ENCODE measurements at regions not wholly inside any gene's neighbourhood (a gene's known extent, or its start where the extent isn't known, plus 50 kb on each side); places are given as distances from the start of the nearest gene placed in this dataset.

- TF ChIP-seq, protein P1, sequence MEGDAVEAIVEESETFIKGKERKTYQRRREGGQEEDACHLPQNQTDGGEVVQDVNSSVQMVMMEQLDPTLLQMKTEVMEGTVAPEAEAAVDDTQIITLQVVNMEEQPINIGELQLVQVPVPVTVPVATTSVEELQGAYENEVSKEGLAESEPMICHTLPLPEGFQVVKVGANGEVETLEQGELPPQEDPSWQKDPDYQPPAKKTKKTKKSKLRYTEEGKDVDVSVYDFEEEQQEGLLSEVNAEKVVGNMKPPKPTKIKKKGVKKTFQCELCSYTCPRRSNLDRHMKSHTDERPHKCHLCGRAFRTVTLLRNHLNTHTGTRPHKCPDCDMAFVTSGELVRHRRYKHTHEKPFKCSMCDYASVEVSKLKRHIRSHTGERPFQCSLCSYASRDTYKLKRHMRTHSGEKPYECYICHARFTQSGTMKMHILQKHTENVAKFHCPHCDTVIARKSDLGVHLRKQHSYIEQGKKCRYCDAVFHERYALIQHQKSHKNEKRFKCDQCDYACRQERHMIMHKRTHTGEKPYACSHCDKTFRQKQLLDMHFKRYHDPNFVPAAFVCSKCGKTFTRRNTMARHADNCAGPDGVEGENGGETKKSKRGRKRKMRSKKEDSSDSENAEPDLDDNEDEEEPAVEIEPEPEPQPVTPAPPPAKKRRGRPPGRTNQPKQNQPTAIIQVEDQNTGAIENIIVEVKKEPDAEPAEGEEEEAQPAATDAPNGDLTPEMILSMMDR (IDR thresholded peaks at IDR 0.05): peak in 2 of 7 experiments; percentile 16 to 66
- TF ChIP-seq EP300 (IDR thresholded peaks at IDR 0.05): no peak
- TF ChIP-seq POLR2A (IDR thresholded peaks at IDR 0.05): no peak
Measured at GRCh38 chr22:34414467-34415440, 494.5 kb upstream of the LARGE1 start.

Data from stomach (tissue), 4 donors.